Stomach (tissue), 4 donors: ENCODE measurements at regions not wholly inside any gene's neighbourhood (a gene's known extent, or its start where the extent isn't known, plus 50 kb on each side); places are given as distances from the start of the nearest gene placed in this dataset.

Source experiments
- EP300 ChIP-seq: sonication (generic); formaldehyde crosslinking; IDR thresholded peaks from one replicate; pipeline ENCODE4 v1.6.1; 2017; ENCODE audit warnings: antibody characterized with exemption
- TF ChIP-seq, protein P1 (sequence below), 7 experiments: fragments of 450-650 bp in 4 of 7; fragments of 200-600 bp in 3 of 7; sonication (generic) in 3 of 7; IDR thresholded peaks; one replicate each; pipeline ENCODE4 v1.5.1; 2016 to 2019; ENCODE audit warnings: antibody characterized with exemption in 7 of 7, control low read depth in 2 of 7, mild to moderate bottlenecking in 1 of 7

DNA sequence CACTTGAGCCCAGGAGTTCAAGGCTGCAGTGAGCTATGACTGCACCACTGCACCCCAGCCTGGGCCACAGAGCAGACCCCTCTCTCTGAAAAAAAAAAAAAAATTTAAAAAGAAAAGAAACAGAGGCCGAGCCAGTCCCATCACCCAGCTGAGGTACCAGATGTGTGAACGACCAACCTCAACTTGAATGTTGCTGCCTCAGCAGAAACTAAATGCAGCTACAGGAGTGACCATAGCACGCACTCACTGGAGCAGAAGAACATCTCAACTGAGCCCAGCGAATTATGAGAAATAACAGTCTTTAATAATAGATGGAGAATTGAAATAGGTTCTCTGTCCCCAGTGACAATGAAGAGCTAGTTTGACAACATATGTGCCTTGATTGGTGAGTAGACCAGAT, 53.1 kb upstream of the ST8SIA6 start:
- TF ChIP-seq, protein P1, sequence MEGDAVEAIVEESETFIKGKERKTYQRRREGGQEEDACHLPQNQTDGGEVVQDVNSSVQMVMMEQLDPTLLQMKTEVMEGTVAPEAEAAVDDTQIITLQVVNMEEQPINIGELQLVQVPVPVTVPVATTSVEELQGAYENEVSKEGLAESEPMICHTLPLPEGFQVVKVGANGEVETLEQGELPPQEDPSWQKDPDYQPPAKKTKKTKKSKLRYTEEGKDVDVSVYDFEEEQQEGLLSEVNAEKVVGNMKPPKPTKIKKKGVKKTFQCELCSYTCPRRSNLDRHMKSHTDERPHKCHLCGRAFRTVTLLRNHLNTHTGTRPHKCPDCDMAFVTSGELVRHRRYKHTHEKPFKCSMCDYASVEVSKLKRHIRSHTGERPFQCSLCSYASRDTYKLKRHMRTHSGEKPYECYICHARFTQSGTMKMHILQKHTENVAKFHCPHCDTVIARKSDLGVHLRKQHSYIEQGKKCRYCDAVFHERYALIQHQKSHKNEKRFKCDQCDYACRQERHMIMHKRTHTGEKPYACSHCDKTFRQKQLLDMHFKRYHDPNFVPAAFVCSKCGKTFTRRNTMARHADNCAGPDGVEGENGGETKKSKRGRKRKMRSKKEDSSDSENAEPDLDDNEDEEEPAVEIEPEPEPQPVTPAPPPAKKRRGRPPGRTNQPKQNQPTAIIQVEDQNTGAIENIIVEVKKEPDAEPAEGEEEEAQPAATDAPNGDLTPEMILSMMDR (IDR thresholded peaks at IDR 0.05): no peak
- no peak for TF ChIP-seq EP300
